IMR-90 (cell line): ENCODE measurements at regions not wholly inside any gene's neighbourhood (a gene's known extent, or its start where the extent isn't known, plus 50 kb on each side); places are given as distances from the start of the nearest gene placed in this dataset.

Experiments used
- ATAC-seq: fragments of 200-7000 bp; cut with Tn5 transposase; 2 replicates; pipeline ENCODE4 v1.9.1; 2020; ENCODE audit warnings: low read depth, mild to moderate bottlenecking, moderate library complexity
- BruUV-seq: library from RNA; stranded (reverse); fragments of 400-500 nt; replicated peaks from 2 replicates; lab custom pipeline; 2021; lab: Mats Ljungman, UMichigan
- CTCF ChIA-PET: fragments of 300-600 bp; formaldehyde crosslinking; extraction: SDS; loops from one replicate; lab custom pipeline; 2021; ENCODE audit warnings: antibody characterized with exemption; lab: Yijun Ruan, JAX
- POLR2A ChIA-PET: fragments of 300-600 bp; sonication (Branson Sonifier 250); formaldehyde crosslinking; loops from one replicate; lab custom pipeline; 2022; ENCODE audit warnings: antibody characterized with exemption; ENCODE audit not compliant: unreplicated experiment; lab: Charles Lee
- DNase-seq: peaks from one replicate; pipeline ENCODE4 v3.0.0; 2013
- H2AFZ ChIP-seq: replicated peaks from 2 replicates; pipeline ENCODE3; 2013; ENCODE audit warnings: low read length, mild to moderate bottlenecking; ENCODE audit not compliant: poor library complexity
- H2AK5ac ChIP-seq: 2 replicates; pipeline ENCODE4 v1.6.1; 2013; ENCODE audit warnings: low read depth, low read length, inconsistent platforms
- H2AK9ac ChIP-seq: replicated peaks from 2 replicates; pipeline ENCODE3; 2013; ENCODE audit warnings: mild to moderate bottlenecking, low read depth, low read length, moderate library complexity; ENCODE audit not compliant: poor library complexity
- H2BK120ac ChIP-seq: 2 replicates; pipeline ENCODE4 v1.6.1; 2013; ENCODE audit warnings: low read depth, low read length, inconsistent platforms
- H2BK15ac ChIP-seq: 3 replicates; pipeline ENCODE4 v1.6.1; 2013; ENCODE audit warnings: low read depth, low read length, inconsistent platforms
- H2BK20ac ChIP-seq: 2 replicates; pipeline ENCODE4 v1.6.1; 2013; ENCODE audit warnings: low read depth, mild to moderate bottlenecking, inconsistent platforms, low read length, moderate library complexity
- H2BK5ac ChIP-seq: 2 replicates; pipeline ENCODE4 v1.6.1; 2013; ENCODE audit warnings: mild to moderate bottlenecking, low read depth, low read length, inconsistent platforms; ENCODE audit not compliant: poor library complexity, severe bottlenecking
- H3K14ac ChIP-seq: replicated peaks from 2 replicates; pipeline ENCODE4 v1.6.1; 2013; ENCODE audit warnings: low read depth, low read length, inconsistent platforms
- H3K18ac ChIP-seq: 2 replicates; pipeline ENCODE4 v1.6.1; 2013; ENCODE audit warnings: low read depth, low read length, control low read depth
- H3K23ac ChIP-seq: 2 replicates; pipeline ENCODE4 v1.6.1; 2013; ENCODE audit warnings: low read depth, low read length, inconsistent platforms
- H3K27ac ChIP-seq: 2 replicates; pipeline ENCODE4 v1.5.1; 2013; ENCODE audit warnings: mild to moderate bottlenecking, control low read depth, low read length; ENCODE audit not compliant: insufficient read depth
- H3K27me3 ChIP-seq: 2 replicates; pipeline ENCODE4 v1.6.1; 2013; ENCODE audit warnings: low read length; ENCODE audit not compliant: control insufficient read depth, insufficient read depth
- H3K36me3 ChIP-seq: 2 replicates; pipeline ENCODE4 v1.6.1; 2013; ENCODE audit warnings: low read length, mixed read lengths; ENCODE audit not compliant: control insufficient read depth, insufficient read depth
- H3K4ac ChIP-seq: 2 replicates; pipeline ENCODE4 v1.6.1; 2013; ENCODE audit warnings: low read depth, low read length, inconsistent platforms
- H3K4me1 ChIP-seq: 2 replicates; pipeline ENCODE4 v1.6.1; 2013; ENCODE audit warnings: low read length, mixed read lengths; ENCODE audit not compliant: control insufficient read depth, insufficient read depth
- H3K4me2 ChIP-seq: 2 replicates; pipeline ENCODE4 v1.6.1; 2013; ENCODE audit warnings: low read depth, mild to moderate bottlenecking, control low read depth, low read length, moderate library complexity
- H3K4me3 ChIP-seq: 2 replicates; pipeline ENCODE4 v1.5.1; 2013; ENCODE audit warnings: low read depth, mild to moderate bottlenecking, control low read depth, low read length, moderate library complexity; ENCODE audit not compliant: insufficient read depth
- H3K56ac ChIP-seq: 2 replicates; pipeline ENCODE4 v1.6.1; 2013; ENCODE audit warnings: low read length, inconsistent platforms; ENCODE audit not compliant: insufficient read depth; ENCODE audit errors: extremely low read depth
- H3K79me1 ChIP-seq, 2 experiments: 2 replicates each; pipeline ENCODE4 v1.6.1; 2013; ENCODE audit warnings: low read length in 2 of 2, inconsistent platforms in 1 of 2, low read depth in 1 of 2
- H3K9ac ChIP-seq: 2 replicates; pipeline ENCODE4 v1.6.1; 2013; ENCODE audit warnings: low read depth, low read length, control low read depth
- H3K9me1 ChIP-seq: 2 replicates; pipeline ENCODE4 v1.6.1; 2013; ENCODE audit warnings: low read length, inconsistent platforms; ENCODE audit not compliant: insufficient read depth
- H3K9me3 ChIP-seq: 2 replicates; pipeline ENCODE4 v1.6.1; 2013; ENCODE audit warnings: low read length; ENCODE audit not compliant: control insufficient read depth, insufficient read depth
- H4K20me1 ChIP-seq: 2 replicates; pipeline ENCODE4 v1.6.1; 2013; ENCODE audit warnings: low read length, inconsistent platforms; ENCODE audit not compliant: insufficient read depth
- H4K5ac ChIP-seq: 2 replicates; pipeline ENCODE4 v1.6.1; 2013; ENCODE audit warnings: mild to moderate bottlenecking, low read depth, low read length, control low read depth
- H4K8ac ChIP-seq, 2 experiments: 2 replicates each; pipeline ENCODE4 v1.6.1; 2013; ENCODE audit warnings: low read depth in 2 of 2, low read length in 2 of 2, control low read depth in 1 of 2, inconsistent platforms in 1 of 2
- H4K91ac ChIP-seq: 2 replicates; pipeline ENCODE4 v1.6.1; 2013; ENCODE audit warnings: low read depth, low read length, inconsistent platforms; ENCODE audit not compliant: insufficient read depth
- RAD21 ChIP-seq: IDR thresholded peaks from 2 replicates; pipeline ENCODE4 v1.6.1; 2012; ENCODE audit warnings: low read length, improper control_type of control experiment
- WGBS, 2 experiments: methylation state at CpG; one replicate each; pipeline versions ENCODE4 v1.1.5 to v1.1.7; 2013; ENCODE audit warnings: missing lambda C conversion rate in 2 of 2; ENCODE audit not compliant: insufficient read length in 1 of 2; ENCODE audit errors: extremely low coverage in 2 of 2; 5-methylcytosine and 5-hydroxymethylcytosine counted together
- dilution Hi-C: fragments of 300-500 bp; cut with HindIII; formaldehyde crosslinking; loops from one replicate; pipeline ENCODE4 v1.14.3; 2018; ENCODE audit warnings: low sequenced_read_pairs; ENCODE audit not compliant: unreplicated experiment
- in situ Hi-C: fragments of 300-500 bp; cut with MboI; formaldehyde crosslinking; loops from 3 replicates; pipeline ENCODE4 v1.14.3; 2019; ENCODE audit warnings: low sequenced_read_pairs, inconsistent platforms, mixed read lengths
- intact Hi-C: fragments of 100-400 bp; cut with micrococcal nuclease; formaldehyde crosslinking; loops from 2 replicates; pipeline ENCODE4 v1.10.0; 2022
- TF ChIP-seq, protein P1 (sequence below): conservative IDR thresholded peaks from 2 replicates; pipeline ENCODE4 v1.5.1; 2012; ENCODE audit warnings: mild to moderate bottlenecking, low read depth, low read length, improper control_type of control experiment

DNA sequence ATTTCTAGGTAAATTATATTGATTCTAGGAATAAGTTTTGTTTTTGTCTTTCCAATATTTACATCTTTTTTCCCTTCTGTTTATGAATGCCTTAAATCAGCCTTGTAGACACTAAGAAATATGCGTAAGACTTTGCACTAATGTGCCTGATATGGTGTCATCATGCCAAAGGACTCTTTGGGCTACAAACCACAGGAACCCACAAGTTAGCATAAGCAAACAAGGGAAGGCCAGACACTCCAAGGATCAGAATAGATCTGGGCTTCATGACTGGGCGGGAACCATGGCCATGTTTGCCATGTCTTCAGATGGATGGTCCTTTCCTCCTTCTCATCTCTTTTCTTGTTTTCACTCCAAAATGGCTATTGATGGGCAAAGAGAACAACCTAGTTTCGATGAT lies 242.2 kb upstream of the CHRNA7 start:
- H3K4ac ChIP-seq, result no peak overlapping the region
- ATAC-seq, result no peak
- in situ Hi-C loops, result no loop called here
- H3K23ac ChIP-seq, result no peak overlapping the region
- no peak for DNase-seq
- H3K79me1 ChIP-seq, result no peaks in the 10 kb centered on the region
- no TSS peak for BruUV-seq
- H3K4me1 ChIP-seq, result no peaks in the 10 kb centered on the region
- H2BK5ac ChIP-seq, result no peak overlapping the region
- no peaks in the 10 kb centered on the region for H3K36me3 ChIP-seq
- H3K9me1 ChIP-seq, result no peaks in the 10 kb centered on the region
- TF ChIP-seq, protein P1, sequence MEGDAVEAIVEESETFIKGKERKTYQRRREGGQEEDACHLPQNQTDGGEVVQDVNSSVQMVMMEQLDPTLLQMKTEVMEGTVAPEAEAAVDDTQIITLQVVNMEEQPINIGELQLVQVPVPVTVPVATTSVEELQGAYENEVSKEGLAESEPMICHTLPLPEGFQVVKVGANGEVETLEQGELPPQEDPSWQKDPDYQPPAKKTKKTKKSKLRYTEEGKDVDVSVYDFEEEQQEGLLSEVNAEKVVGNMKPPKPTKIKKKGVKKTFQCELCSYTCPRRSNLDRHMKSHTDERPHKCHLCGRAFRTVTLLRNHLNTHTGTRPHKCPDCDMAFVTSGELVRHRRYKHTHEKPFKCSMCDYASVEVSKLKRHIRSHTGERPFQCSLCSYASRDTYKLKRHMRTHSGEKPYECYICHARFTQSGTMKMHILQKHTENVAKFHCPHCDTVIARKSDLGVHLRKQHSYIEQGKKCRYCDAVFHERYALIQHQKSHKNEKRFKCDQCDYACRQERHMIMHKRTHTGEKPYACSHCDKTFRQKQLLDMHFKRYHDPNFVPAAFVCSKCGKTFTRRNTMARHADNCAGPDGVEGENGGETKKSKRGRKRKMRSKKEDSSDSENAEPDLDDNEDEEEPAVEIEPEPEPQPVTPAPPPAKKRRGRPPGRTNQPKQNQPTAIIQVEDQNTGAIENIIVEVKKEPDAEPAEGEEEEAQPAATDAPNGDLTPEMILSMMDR, result no peak
- no peak for TF ChIP-seq RAD21
- no CpG with 5 or more reads among the region's 3 CpGs for WGBS, 2 experiments
- CTCF ChIA-PET, result no interaction called here
- H3K4me2 ChIP-seq, result no peak overlapping the region
- H4K20me1 ChIP-seq, result no peaks in the 10 kb centered on the region
- no peak overlapping the region for H3K18ac ChIP-seq
- no peak overlapping the region for H2BK15ac ChIP-seq
- no peak overlapping the region for H2AK5ac ChIP-seq
- H3K14ac ChIP-seq, result no peak overlapping the region
- intact Hi-C loops, result no loop called here
- POLR2A ChIA-PET, result no interaction called here
- H3K27ac ChIP-seq, result no peak overlapping the region
- no peak overlapping the region for H2AK9ac ChIP-seq
- H2AFZ ChIP-seq, result no peak overlapping the region
- H3K56ac ChIP-seq, result no peak overlapping the region
- H4K5ac ChIP-seq, result no peak overlapping the region
- H2BK20ac ChIP-seq, result no peak overlapping the region
- H2BK120ac ChIP-seq, result no peak overlapping the region
- H4K91ac ChIP-seq, result no peak overlapping the region
- no peak overlapping the region for H3K4me3 ChIP-seq
- H3K9ac ChIP-seq, result no peak overlapping the region
- dilution Hi-C loops, result no loop called here
- no peaks in the 10 kb centered on the region for H3K9me3 ChIP-seq
- no peak overlapping the region for H4K8ac ChIP-seq
- no peaks in the 10 kb centered on the region for H3K27me3 ChIP-seq
